Eye (tissue), 1 donor: ENCODE measurements at regions not wholly inside any gene's neighbourhood (a gene's known extent, or its start where the extent isn't known, plus 50 kb on each side); places are given as distances from the start of the nearest gene placed in this dataset.

ENCODE experiments used
- DNase-seq: peaks from one replicate; pipeline ENCODE4 v3.0.0-alpha.2; 2015

GRCh38 chr18:47593744-47594472 lies 336.6 kb downstream of the SMAD2 start:
- peak; percentile 92 for DNase-seq

GRCh38 chr18:47591429-47591828 lies 339.0 kb downstream of the SMAD2 start:
- DNase-seq = no peak

- no peak for DNase-seq
These were observed 336.1 kb upstream of the SKOR2 start for GRCh38 chr18:47587587-47587986.

GRCh38 chr18:47586418-47587070 lies 335.1 kb upstream of the SKOR2 start:
- DNase-seq = no peak

GRCh38 chr18:47585914-47586313 lies 334.5 kb upstream of the SKOR2 start:
- DNase-seq = no peak

GRCh38 chr18:47585136-47585535 lies 333.7 kb upstream of the SKOR2 start:
- DNase-seq = no peak

GRCh38 chr18:47582093-47582492 lies 330.6 kb upstream of the SKOR2 start:
- peak; percentile 89 for DNase-seq

- no peak for DNase-seq
These were observed 326.1 kb upstream of the SKOR2 start for GRCh38 chr18:47577520-47577919.

GRCh38 chr18:47574966-47575365 lies 323.5 kb upstream of the SKOR2 start:
- DNase-seq = no peak

GRCh38 chr18:47571957-47572356 lies 320.5 kb upstream of the SKOR2 start:
- DNase-seq = no peak

GRCh38 chr18:47566809-47567208 lies 315.3 kb upstream of the SKOR2 start:
- no peak for DNase-seq

GRCh38 chr18:47560723-47561715 lies 309.6 kb upstream of the SKOR2 start:
- DNase-seq = peak; percentile 82

GRCh38 chr18:47558110-47558750 lies 306.8 kb upstream of the SKOR2 start:
- no peak for DNase-seq

- no peak for DNase-seq
These were observed 305.7 kb upstream of the SKOR2 start for GRCh38 chr18:47557160-47557559.

- no peak for DNase-seq
These were observed 301.3 kb upstream of the SKOR2 start for GRCh38 chr18:47552783-47553182.

GRCh38 chr18:47550611-47551010 lies 299.2 kb upstream of the SKOR2 start:
- DNase-seq = no peak

- DNase-seq = no peak
These were observed 297.6 kb upstream of the SKOR2 start for GRCh38 chr18:47549021-47549540.

- no peak for DNase-seq
These were observed 296.2 kb upstream of the SKOR2 start for GRCh38 chr18:47547539-47548202.

GRCh38 chr18:47545613-47546012 lies 294.2 kb upstream of the SKOR2 start:
- DNase-seq = no peak

- DNase-seq = peak; percentile 90
These were observed 291.6 kb upstream of the SKOR2 start for GRCh38 chr18:47543080-47543479.

GRCh38 chr18:47542551-47542950 lies 291.1 kb upstream of the SKOR2 start:
- DNase-seq = peak; percentile 24

GRCh38 chr18:47531717-47532116 lies 280.3 kb upstream of the SKOR2 start:
- DNase-seq = peak; percentile 52
